ENCODE measurements at regions not wholly inside any gene's neighbourhood (a gene's known extent, or its start where the extent isn't known, plus 50 kb on each side); places are given as distances from the start of the nearest gene placed in this dataset.
"Not testable (repeated sequence)": the region's sequence is repeated elsewhere in the genome, so short reads cannot be mapped to it uniquely, and the experiment has no call there.

- no peak for TF ChIP-seq CTCF (IDR thresholded peaks at IDR 0.05)
- no peak for TF ChIP-seq POLR2AphosphoS5 (IDR thresholded peaks at IDR 0.05)
- no peak for TF ChIP-seq EP300 (IDR thresholded peaks at IDR 0.05)
- TF ChIP-seq POLR2A (IDR thresholded peaks at IDR 0.05): no peak
- H3K4me3 ChIP-seq: no peak overlapping the region
- no peaks in the 10 kb centered on the region for H3K9me3 ChIP-seq
- H3K27me3 ChIP-seq: no peaks in the 10 kb centered on the region
- no peaks in the 10 kb centered on the region for H3K4me1 ChIP-seq
- WGBS, 2 donors (ENCODE audit: low coverage in 1 of 2): 82 to 88% methylated on average over 1 to 3 of the region's 3 CpGs
- no peak overlapping the region for H3K27ac ChIP-seq
- H3K36me3 ChIP-seq: no peaks in the 10 kb centered on the region
- ATAC-seq: no peak
Measured at GRCh38 chr15:98342911-98343310, 305.4 kb upstream of the IGF1R start.

- no peaks in the 10 kb centered on the region for H3K9me3 ChIP-seq
- ATAC-seq: no peak
- H3K4me1 ChIP-seq: no peaks in the 10 kb centered on the region
- H3K4me3 ChIP-seq: no peak overlapping the region
- TF ChIP-seq CTCF (IDR thresholded peaks at IDR 0.05): no peak
- no peak for TF ChIP-seq EP300 (IDR thresholded peaks at IDR 0.05)
- TF ChIP-seq POLR2AphosphoS5 (IDR thresholded peaks at IDR 0.05): no peak
- TF ChIP-seq POLR2A (IDR thresholded peaks at IDR 0.05): no peak
- no peaks in the 10 kb centered on the region for H3K27me3 ChIP-seq
- no peak overlapping the region for H3K27ac ChIP-seq
- no peaks in the 10 kb centered on the region for H3K36me3 ChIP-seq
- WGBS, 2 donors (ENCODE audit: low coverage in 1 of 2): 69 to 83% methylated on average over 2 of the region's 2 CpGs
Measured at GRCh38 chr15:98344591-98344990, 303.7 kb upstream of the IGF1R start.

- no peak overlapping the region for H3K4me3 ChIP-seq
- no peaks in the 10 kb centered on the region for H3K4me1 ChIP-seq
- 16 to 33% methylated on average over 4 to 5 of the region's 7 CpGs for WGBS, 2 donors (ENCODE audit: low coverage in 1 of 2)
- no peak for TF ChIP-seq POLR2AphosphoS5 (IDR thresholded peaks at IDR 0.05)
- no peak for ATAC-seq
- H3K9me3 ChIP-seq: no peaks in the 10 kb centered on the region
- no peaks in the 10 kb centered on the region for H3K27me3 ChIP-seq
- no peak overlapping the region for H3K27ac ChIP-seq
- no peaks in the 10 kb centered on the region for H3K36me3 ChIP-seq
Measured at GRCh38 chr15:98347001-98347400, 301.3 kb upstream of the IGF1R start.

GRCh38 chr15:98347866-98348265 lies 300.5 kb upstream of the IGF1R start:
- ATAC-seq: no peak
- Histone ChIP-seq H3K27ac (no peak overlapping the region), H3K4me3 (no peak overlapping the region), H3K9me3 (no peaks in the 10 kb centered on the region), H3K27me3 (no peaks in the 10 kb centered on the region), H3K4me1 (no peaks in the 10 kb centered on the region), H3K36me3 (no peaks in the 10 kb centered on the region)
- no peak for TF ChIP-seq POLR2A (IDR thresholded peaks at IDR 0.05)
- TF ChIP-seq CTCF (IDR thresholded peaks at IDR 0.05): no peak
- no peak for TF ChIP-seq POLR2AphosphoS5 (IDR thresholded peaks at IDR 0.05)
- TF ChIP-seq EP300 (IDR thresholded peaks at IDR 0.05): no peak
- WGBS, 2 donors (ENCODE audit: low coverage in 1 of 2): 86 to 88% methylated on average over 6 to 7 of the region's 7 CpGs

GRCh38 chr15:98350276-98350675 lies 298.1 kb upstream of the IGF1R start:
- no peaks in the 10 kb centered on the region for H3K4me1 ChIP-seq
- no peaks in the 10 kb centered on the region for H3K36me3 ChIP-seq
- ATAC-seq: no peak
- no peak overlapping the region for H3K27ac ChIP-seq
- TF ChIP-seq CTCF (IDR thresholded peaks at IDR 0.05) (no peak), POLR2AphosphoS5 (IDR thresholded peaks at IDR 0.05) (no peak), EP300 (IDR thresholded peaks at IDR 0.05) (no peak), POLR2A (IDR thresholded peaks at IDR 0.05) (no peak)
- H3K27me3 ChIP-seq: no peaks in the 10 kb centered on the region
- no peak overlapping the region for H3K4me3 ChIP-seq
- 40 to 50% methylated on average over 2 of the region's 2 CpGs for WGBS, 2 donors (ENCODE audit: low coverage in 1 of 2)
- H3K9me3 ChIP-seq: no peaks in the 10 kb centered on the region

GRCh38 chr15:98358274-98358673 lies 290.1 kb upstream of the IGF1R start:
- not testable (repeated sequence) for H3K27ac ChIP-seq, H3K36me3 ChIP-seq, H3K9me3 ChIP-seq, H3K27me3 ChIP-seq, ATAC-seq, H3K4me3 ChIP-seq, H3K4me1 ChIP-seq
- 86 to 100% methylated on average over 2 to 3 of the region's 5 CpGs for WGBS, 2 donors (ENCODE audit: low coverage in 1 of 2)

Measured in gastroesophageal sphincter (tissue), 4 donors.